SU-DHL-6 (cell line): ENCODE measurements at regions not wholly inside any gene's neighbourhood (a gene's known extent, or its start where the extent isn't known, plus 50 kb on each side); places are given as distances from the start of the nearest gene placed in this dataset.

Experiments
- H2AFZ ChIP-seq: fragments of 200-600 bp; sonication (generic); 2 replicates; pipeline ENCODE4 v1.6.1; 2014; ENCODE audit warnings: low read depth, mild to moderate bottlenecking, moderate library complexity, mixed read lengths, antibody characterized with exemption, low read length; ENCODE audit not compliant: severe bottlenecking
- H3F3A ChIP-seq: fragments of 200-600 bp; shearing (Covaris generic); 2 replicates; pipeline ENCODE4 v1.6.0; 2016; ENCODE audit warnings: antibody characterized with exemption, mild to moderate bottlenecking; ENCODE audit not compliant: insufficient read depth
- H3K27ac ChIP-seq: fragments of 200-600 bp; sonication (generic); 2 replicates; pipeline ENCODE4 v1.5.1; 2016; ENCODE audit warnings: low read depth, mild to moderate bottlenecking, low read length, moderate library complexity, mixed read lengths
- H3K27me3 ChIP-seq: fragments of 200-600 bp; sonication (generic), shearing (Covaris generic); 2 replicates; pipeline ENCODE4 v1.6.0; 2014; ENCODE audit warnings: mild to moderate bottlenecking, low read length
- H3K36me3 ChIP-seq: fragments of 200-600 bp; sonication (generic); 2 replicates; pipeline ENCODE4 v1.6.1; 2014; ENCODE audit warnings: mild to moderate bottlenecking, low read length, mixed read lengths
- H3K4me2 ChIP-seq: fragments of 300-600, 200-600 bp; shearing (Covaris generic), sonication (generic); 2 replicates; pipeline ENCODE4 v1.6.0; 2014; ENCODE audit warnings: low read length, low read depth, mild to moderate bottlenecking; ENCODE audit not compliant: poor library complexity, severe bottlenecking
- H3K4me3 ChIP-seq: fragments of 200-600 bp; sonication (generic); 2 replicates; pipeline ENCODE4 v1.5.1; 2014; ENCODE audit warnings: antibody characterized with exemption, low read length, mild to moderate bottlenecking, mixed read lengths; ENCODE audit not compliant: insufficient read depth, poor library complexity, severe bottlenecking
- H3K79me2 ChIP-seq: fragments of 200-600 bp; sonication (generic); 2 replicates; pipeline ENCODE4 v1.6.1; 2014; ENCODE audit warnings: mild to moderate bottlenecking, low read length, moderate library complexity; ENCODE audit not compliant: insufficient read depth
- H3K9ac ChIP-seq: fragments of 200-600 bp; sonication (generic); 2 replicates; pipeline ENCODE4 v1.7.0; 2014; ENCODE audit warnings: mild to moderate bottlenecking, low read length
- H3K9me2 ChIP-seq: fragments of 200-600 bp; sonication (generic); replicated peaks from 2 replicates; pipeline ENCODE4 v1.6.1; 2014; ENCODE audit warnings: low read length; ENCODE audit not compliant: insufficient read depth
- H3K9me3 ChIP-seq: fragments of 200-600 bp; sonication (generic); 2 replicates; pipeline ENCODE4 v1.6.1; 2014; ENCODE audit warnings: low read length, mixed read lengths; ENCODE audit not compliant: insufficient read depth
- H4K20me1 ChIP-seq: fragments of 200-600 bp; sonication (generic); 2 replicates; pipeline ENCODE4 v1.6.1; 2014; ENCODE audit warnings: low read depth, mild to moderate bottlenecking, antibody characterized with exemption, low read length, moderate library complexity, mixed read lengths
- EZH2phosphoT487 ChIP-seq: fragments of 200-600 bp; sonication (generic), shearing (Covaris generic); conservative IDR thresholded peaks from 2 replicates; pipeline ENCODE4 v1.6.1; 2018; ENCODE audit warnings: mild to moderate bottlenecking, antibody characterized with exemption, low read length, moderate library complexity, mixed read lengths
- TF ChIP-seq, protein P1 (sequence below): fragments of 200-600 bp; sonication (generic); IDR thresholded peaks from one replicate; pipeline ENCODE4 v1.5.1; 2017; ENCODE audit warnings: antibody characterized with exemption, mild to moderate bottlenecking, low read length, moderate library complexity; ENCODE audit not compliant: insufficient read depth, poor library complexity, severe bottlenecking

DNA sequence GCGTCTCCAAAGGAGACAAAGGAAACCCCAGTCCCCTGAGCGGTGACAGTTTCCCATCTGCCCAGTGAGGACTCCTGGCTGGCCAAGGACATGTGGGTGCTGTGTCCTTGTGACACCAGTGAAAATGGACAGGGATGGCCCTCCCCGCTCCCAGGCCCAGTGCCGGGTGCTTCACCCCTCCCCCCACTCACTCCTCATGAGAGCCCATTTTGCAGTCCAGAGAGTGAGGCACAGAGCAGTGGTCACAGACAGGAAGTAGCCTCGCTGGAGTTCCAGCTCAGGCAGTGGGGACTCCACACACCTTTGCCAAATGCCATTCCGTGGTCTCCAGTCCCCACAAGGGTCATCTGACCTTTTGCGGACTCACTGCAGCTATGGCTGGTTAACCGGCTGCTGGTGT lies 642.9 kb downstream of the PTPRU start:
- no peak overlapping the region for H2AFZ ChIP-seq
- H3K27ac ChIP-seq = no peak overlapping the region
- H3K79me2 ChIP-seq = no peaks in the 10 kb centered on the region
- H3K9me2 ChIP-seq = no peaks in the 10 kb centered on the region
- no peak overlapping the region for H3K4me2 ChIP-seq
- no peak overlapping the region for H3K9ac ChIP-seq
- H3K36me3 ChIP-seq = no peaks in the 10 kb centered on the region
- H3K27me3 ChIP-seq = no peaks in the 10 kb centered on the region
- H3K9me3 ChIP-seq = no peaks in the 10 kb centered on the region
- no peaks in the 10 kb centered on the region for H4K20me1 ChIP-seq
- TF ChIP-seq, protein P1, sequence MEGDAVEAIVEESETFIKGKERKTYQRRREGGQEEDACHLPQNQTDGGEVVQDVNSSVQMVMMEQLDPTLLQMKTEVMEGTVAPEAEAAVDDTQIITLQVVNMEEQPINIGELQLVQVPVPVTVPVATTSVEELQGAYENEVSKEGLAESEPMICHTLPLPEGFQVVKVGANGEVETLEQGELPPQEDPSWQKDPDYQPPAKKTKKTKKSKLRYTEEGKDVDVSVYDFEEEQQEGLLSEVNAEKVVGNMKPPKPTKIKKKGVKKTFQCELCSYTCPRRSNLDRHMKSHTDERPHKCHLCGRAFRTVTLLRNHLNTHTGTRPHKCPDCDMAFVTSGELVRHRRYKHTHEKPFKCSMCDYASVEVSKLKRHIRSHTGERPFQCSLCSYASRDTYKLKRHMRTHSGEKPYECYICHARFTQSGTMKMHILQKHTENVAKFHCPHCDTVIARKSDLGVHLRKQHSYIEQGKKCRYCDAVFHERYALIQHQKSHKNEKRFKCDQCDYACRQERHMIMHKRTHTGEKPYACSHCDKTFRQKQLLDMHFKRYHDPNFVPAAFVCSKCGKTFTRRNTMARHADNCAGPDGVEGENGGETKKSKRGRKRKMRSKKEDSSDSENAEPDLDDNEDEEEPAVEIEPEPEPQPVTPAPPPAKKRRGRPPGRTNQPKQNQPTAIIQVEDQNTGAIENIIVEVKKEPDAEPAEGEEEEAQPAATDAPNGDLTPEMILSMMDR = no peak
- TF ChIP-seq EZH2phosphoT487 = no peak
- no peaks in the 10 kb centered on the region for H3F3A ChIP-seq
- H3K4me3 ChIP-seq = no peak overlapping the region

DNA sequence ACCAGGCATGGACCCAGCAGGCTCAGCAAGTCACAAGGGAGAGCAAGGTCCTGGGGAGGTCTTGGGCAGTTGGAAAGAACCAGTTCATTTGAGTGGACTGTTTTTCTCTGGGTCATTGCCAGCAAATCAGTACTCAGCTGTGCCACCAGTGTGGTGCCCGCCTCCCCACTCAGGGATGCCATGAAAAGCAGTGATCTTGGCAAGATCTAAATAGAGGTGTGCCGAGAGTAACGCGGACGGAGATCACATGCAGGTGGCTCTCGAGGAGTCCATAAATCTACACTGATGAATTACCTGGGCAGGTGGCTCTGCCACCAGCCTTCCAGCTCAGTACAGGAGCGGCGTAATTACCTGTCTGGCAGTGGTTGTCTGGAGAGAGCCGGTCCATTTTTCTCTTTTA lies 642.2 kb downstream of the PTPRU start:
- Histone ChIP-seq H3K4me2 (no peak overlapping the region), H4K20me1 (no peaks in the 10 kb centered on the region), H3K9me2 (no peaks in the 10 kb centered on the region), H3K9ac (no peak overlapping the region), H3K9me3 (no peaks in the 10 kb centered on the region), H3K79me2 (no peaks in the 10 kb centered on the region), H3K4me3 (no peak overlapping the region), H3K27me3 (no peaks in the 10 kb centered on the region), H2AFZ (no peak overlapping the region), H3K27ac (no peak overlapping the region), H3F3A (no peaks in the 10 kb centered on the region), H3K36me3 (no peaks in the 10 kb centered on the region)
- TF ChIP-seq, protein P1 = no peak
- TF ChIP-seq EZH2phosphoT487 = no peak

DNA sequence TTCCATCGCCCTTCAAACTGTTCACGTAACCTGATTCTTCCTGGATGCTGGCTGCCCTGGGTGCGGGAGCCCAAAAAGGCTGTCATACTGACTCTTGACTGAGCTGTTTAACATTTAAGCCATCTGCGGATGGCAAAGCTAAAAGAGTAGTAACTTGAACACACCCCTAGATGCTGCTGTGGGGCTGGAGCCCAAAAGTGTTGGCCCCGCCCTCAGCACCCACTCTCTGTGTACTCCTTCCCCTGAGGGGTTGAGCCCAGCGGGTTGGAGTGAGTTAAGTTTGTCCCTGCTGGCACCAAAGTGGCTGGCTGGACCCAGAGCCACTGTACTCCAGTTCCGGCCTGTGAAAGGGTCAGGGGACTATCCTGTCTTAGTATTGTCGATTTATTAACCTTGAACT lies 640.6 kb downstream of the PTPRU start:
- no peak for TF ChIP-seq EZH2phosphoT487
- TF ChIP-seq, protein P1 = no peak
- no peak overlapping the region for H3K4me2 ChIP-seq
- H3K27me3 ChIP-seq = no peaks in the 10 kb centered on the region
- H3F3A ChIP-seq = no peaks in the 10 kb centered on the region
- no peaks in the 10 kb centered on the region for H4K20me1 ChIP-seq
- no peaks in the 10 kb centered on the region for H3K9me2 ChIP-seq
- no peaks in the 10 kb centered on the region for H3K79me2 ChIP-seq
- no peak overlapping the region for H3K4me3 ChIP-seq
- H3K9me3 ChIP-seq = no peaks in the 10 kb centered on the region
- H3K27ac ChIP-seq = no peak overlapping the region
- no peak overlapping the region for H3K9ac ChIP-seq
- no peak overlapping the region for H2AFZ ChIP-seq
- no peaks in the 10 kb centered on the region for H3K36me3 ChIP-seq

DNA sequence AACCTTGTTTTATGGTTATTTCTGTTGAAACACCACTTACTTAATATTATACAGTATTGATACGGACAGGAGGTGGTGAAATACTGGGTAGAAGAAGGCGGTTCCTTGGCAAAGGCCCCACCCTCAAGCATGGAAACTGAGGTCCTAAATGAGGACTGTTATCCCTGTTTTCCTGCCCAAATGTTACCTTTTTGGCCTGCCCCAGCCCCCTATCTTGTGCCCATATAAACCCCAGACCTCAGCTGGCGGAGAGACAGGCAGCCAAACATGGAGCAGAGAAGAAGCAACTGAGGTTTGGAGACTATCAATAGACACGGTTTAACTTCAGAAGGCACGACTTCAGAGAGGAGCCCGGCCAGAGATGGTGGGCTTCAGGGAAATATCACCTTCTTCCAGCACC lies 640.1 kb downstream of the PTPRU start:
- Histone ChIP-seq H3K9ac (no peak overlapping the region), H3K9me2 (no peaks in the 10 kb centered on the region), H3K4me3 (no peak overlapping the region), H3F3A (no peaks in the 10 kb centered on the region), H3K27me3 (no peaks in the 10 kb centered on the region), H3K27ac (no peak overlapping the region), H4K20me1 (no peaks in the 10 kb centered on the region), H3K36me3 (no peaks in the 10 kb centered on the region), H3K79me2 (no peaks in the 10 kb centered on the region), H2AFZ (no peak overlapping the region), H3K4me2 (no peak overlapping the region), H3K9me3 (no peaks in the 10 kb centered on the region)
- no peak for TF ChIP-seq EZH2phosphoT487
- TF ChIP-seq, protein P1 = no peak
